WERI-Rb-1 (cell line): ENCODE measurements at regions not wholly inside any gene's neighbourhood (a gene's known extent, or its start where the extent isn't known, plus 50 kb on each side); places are given as distances from the start of the nearest gene placed in this dataset.

Experiments
- DNase-seq: peaks from one replicate; pipeline ENCODE4 v3.0.0-alpha.2; 2020
- H3K27ac ChIP-seq: fragments of 250-450 bp; sonication (Bioruptor Pico); 2 replicates; pipeline ENCODE4 v1.5.1; 2020; ENCODE audit warnings: mild to moderate bottlenecking, moderate library complexity
- H3K27me3 ChIP-seq: fragments of 250-450 bp; sonication (Bioruptor Pico); 2 replicates; pipeline ENCODE4 v1.5.1; 2021; ENCODE audit warnings: mild to moderate bottlenecking, low read depth, moderate library complexity; ENCODE audit not compliant: insufficient read depth, severe bottlenecking
- H3K36me3 ChIP-seq: fragments of 250-450 bp; sonication (Bioruptor Pico); 2 replicates; pipeline ENCODE4 v1.5.1; 2020; ENCODE audit warnings: mild to moderate bottlenecking, moderate library complexity
- H3K4me3 ChIP-seq: 2 replicates; pipeline ENCODE4 v1.5.1; 2011; ENCODE audit warnings: low read depth, mild to moderate bottlenecking, control low read depth, low read length
- H3K9me3 ChIP-seq: fragments of 250-450 bp; sonication (Bioruptor Pico); 2 replicates; pipeline ENCODE4 v1.5.1; 2021; ENCODE audit warnings: mild to moderate bottlenecking, moderate library complexity; ENCODE audit not compliant: severe bottlenecking
- TF ChIP-seq, protein P1 (sequence below): IDR thresholded peaks from 2 replicates; pipeline ENCODE4 v1.5.1; 2011; ENCODE audit warnings: low read depth, mild to moderate bottlenecking, control low read depth, inconsistent platforms, low read length

DNA sequence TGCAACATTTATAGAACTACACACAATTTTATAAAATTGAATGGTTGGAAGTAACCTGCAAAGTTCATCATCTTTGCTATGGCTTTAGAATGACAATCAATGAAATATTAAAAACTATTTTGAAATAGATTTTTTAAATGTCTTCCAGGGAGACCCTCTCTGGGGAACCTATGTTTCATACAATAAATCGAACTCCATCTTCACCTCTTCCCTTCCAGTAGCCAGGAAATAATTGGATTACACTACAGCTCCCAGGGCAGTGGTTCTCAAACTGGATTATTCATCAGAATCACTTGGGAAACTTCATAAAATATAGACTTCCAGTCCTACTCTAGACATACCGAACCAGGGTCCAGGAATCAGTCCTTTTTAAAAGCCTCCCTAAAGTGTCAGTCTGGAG, 328.4 kb downstream of the DUSP6 start:
- TF ChIP-seq, protein P1, sequence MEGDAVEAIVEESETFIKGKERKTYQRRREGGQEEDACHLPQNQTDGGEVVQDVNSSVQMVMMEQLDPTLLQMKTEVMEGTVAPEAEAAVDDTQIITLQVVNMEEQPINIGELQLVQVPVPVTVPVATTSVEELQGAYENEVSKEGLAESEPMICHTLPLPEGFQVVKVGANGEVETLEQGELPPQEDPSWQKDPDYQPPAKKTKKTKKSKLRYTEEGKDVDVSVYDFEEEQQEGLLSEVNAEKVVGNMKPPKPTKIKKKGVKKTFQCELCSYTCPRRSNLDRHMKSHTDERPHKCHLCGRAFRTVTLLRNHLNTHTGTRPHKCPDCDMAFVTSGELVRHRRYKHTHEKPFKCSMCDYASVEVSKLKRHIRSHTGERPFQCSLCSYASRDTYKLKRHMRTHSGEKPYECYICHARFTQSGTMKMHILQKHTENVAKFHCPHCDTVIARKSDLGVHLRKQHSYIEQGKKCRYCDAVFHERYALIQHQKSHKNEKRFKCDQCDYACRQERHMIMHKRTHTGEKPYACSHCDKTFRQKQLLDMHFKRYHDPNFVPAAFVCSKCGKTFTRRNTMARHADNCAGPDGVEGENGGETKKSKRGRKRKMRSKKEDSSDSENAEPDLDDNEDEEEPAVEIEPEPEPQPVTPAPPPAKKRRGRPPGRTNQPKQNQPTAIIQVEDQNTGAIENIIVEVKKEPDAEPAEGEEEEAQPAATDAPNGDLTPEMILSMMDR: no peak
- H3K36me3 ChIP-seq: no peaks in the 10 kb centered on the region
- no peak for DNase-seq
- no peak overlapping the region for H3K27ac ChIP-seq
- no peaks in the 10 kb centered on the region for H3K27me3 ChIP-seq
- no peak overlapping the region for H3K4me3 ChIP-seq
- no peaks in the 10 kb centered on the region for H3K9me3 ChIP-seq

DNA sequence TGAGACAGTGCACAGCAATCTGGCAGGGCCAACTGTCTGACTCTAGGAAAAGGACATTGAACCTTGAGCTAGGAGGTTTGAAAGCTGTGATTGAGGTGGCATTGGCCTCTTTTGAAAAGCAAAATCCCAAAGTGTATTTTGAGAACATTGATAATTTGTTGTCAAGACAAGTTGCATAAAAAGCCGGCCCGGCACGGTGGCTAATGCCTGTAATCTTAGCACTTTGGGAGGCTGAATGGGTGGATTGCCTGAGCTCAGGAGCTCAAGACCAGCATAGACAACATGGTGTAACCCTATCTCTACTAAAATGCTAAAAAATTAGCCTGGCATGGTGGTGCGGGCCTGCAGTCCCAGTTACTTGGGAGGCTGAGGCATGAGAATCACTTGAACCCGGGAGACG, 331.6 kb downstream of the DUSP6 start:
- no peak for DNase-seq
- TF ChIP-seq, protein P1: no peak
- H3K4me3 ChIP-seq: no peak overlapping the region
- H3K27me3 ChIP-seq: peaks cover 6% of the 10 kb centered on the region
- no peaks in the 10 kb centered on the region for H3K36me3 ChIP-seq
- H3K27ac ChIP-seq: no peak overlapping the region
- no peaks in the 10 kb centered on the region for H3K9me3 ChIP-seq

DNA sequence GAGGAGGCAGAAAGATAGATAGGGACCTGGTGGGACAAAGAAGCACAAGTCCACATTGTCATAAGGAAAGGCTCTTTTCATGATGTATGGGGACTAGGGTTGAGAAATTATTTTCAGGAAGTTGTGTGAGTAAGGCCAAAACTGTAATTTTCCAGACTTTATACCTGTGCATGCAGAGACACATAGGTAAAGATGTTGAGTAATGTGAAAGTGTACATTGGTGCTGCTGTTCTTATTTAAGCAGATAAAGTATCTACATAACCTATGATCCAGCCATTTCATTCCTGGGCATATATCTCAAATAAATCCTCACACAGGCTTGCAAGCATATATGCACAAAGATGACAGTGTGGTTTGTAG, 332.2 kb downstream of the DUSP6 start:
- Histone ChIP-seq H3K4me3 (no peak overlapping the region), H3K36me3 (no peaks in the 10 kb centered on the region), H3K27ac (no peak overlapping the region), H3K27me3 (peaks cover 6% of the 10 kb centered on the region), H3K9me3 (no peaks in the 10 kb centered on the region)
- TF ChIP-seq, protein P1: no peak
- DNase-seq: no peak

DNA sequence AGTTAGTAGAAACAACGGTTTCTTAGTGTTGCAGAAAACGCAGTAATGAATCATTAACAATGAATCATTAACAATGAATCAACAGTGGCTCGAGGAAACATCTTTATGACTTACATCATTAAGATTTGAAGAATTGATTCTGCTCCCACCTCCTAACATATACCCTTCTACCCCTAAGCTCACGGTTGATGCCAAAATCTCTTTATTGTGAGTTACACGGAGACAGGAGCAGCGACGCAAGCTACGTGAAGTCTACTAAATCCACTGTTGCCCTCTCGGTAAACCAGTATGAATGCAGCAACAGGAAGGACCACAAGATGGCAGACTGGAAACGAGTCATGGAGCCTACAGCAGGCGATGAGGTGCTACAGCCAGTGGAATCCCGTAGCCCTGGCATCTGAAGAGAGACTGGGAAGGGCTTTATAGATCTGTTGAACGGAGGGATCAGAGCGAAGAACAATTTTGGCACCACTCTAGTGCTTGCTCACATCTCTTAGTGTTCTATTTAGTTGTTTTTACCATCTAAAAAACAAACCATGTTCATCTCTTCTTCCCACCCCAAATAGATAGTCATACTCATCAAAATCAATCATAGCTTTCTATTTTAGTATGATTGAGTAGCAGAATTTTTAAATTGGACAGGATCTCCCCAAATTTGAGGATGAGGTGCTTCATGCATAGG, 332.7 kb downstream of the DUSP6 start:
- Histone ChIP-seq H3K27me3 (peaks cover 6% of the 10 kb centered on the region), H3K4me3 (peak overlapping the region; percentile 22), H3K36me3 (no peaks in the 10 kb centered on the region), H3K9me3 (no peaks in the 10 kb centered on the region), H3K27ac (no peak overlapping the region)
- TF ChIP-seq, protein P1: peak; percentile 91
- peak; percentile 84 for DNase-seq

DNA sequence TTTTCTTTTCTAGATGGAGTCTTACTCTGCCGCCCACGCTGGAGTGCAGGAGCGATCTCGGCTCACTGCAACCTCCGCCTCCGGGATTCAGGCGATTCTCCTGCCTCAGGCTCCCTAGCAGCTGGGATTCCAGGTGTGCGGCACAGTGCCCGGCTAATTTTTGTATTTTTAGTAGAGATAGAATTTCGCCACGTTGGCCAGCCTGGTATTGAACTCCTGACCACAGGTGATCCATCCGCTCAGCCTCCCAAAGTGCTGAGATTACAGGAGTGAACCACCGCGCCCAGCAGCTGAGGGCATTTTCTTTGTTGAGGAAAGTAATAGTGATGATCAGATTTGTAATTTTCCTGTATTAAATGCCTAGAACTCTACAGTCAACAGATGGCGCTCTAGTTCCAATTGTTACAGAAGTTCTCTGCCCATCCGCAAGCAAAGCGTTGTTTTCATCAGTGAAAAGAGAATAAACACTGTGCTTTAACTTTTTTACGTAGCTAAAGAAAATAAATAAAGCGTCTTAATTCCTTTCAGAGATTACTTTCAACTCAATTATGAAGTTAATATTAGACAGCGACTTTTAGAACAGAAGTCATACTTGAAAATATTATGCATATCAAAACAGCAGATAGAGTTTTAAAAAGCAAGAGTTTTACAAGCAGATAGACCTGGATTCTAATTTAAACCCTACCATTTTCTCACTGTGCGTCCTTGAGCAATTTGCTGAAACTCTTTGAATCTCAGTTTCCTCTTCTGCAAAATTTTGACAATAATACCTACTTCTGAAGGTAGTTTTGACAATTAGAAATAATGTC, 335.1 kb downstream of the DUSP6 start:
- Histone ChIP-seq H3K27me3 (peaks cover 6% of the 10 kb centered on the region), H3K9me3 (no peaks in the 10 kb centered on the region), H3K36me3 (no peaks in the 10 kb centered on the region), H3K27ac (no peak overlapping the region), H3K4me3 (peak overlapping the region; percentile 29)
- DNase-seq: peak; percentile 26
- TF ChIP-seq, protein P1: peak; percentile 63

DNA sequence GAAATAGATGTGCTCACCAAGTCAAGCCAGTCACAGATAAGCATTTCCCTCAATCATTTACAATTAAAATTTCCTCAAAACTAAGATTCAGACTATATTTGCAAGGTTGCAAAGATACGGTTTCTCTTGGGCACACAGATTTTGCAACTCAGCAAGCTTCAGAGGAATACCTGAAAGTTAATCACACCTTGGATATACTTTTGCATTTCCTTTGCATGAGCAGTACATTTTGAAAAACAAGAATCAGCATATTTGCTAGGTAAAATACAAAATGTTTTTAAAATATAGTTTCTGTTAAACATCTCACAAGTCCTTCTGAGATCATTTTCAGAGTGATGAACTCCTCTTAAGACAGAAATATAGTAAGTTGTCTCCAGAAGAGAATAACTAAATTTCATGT, 336.9 kb downstream of the DUSP6 start:
- Histone ChIP-seq H3K9me3 (no peaks in the 10 kb centered on the region), H3K27me3 (peaks cover 6% of the 10 kb centered on the region), H3K27ac (no peak overlapping the region), H3K36me3 (no peaks in the 10 kb centered on the region), H3K4me3 (no peak overlapping the region)
- TF ChIP-seq, protein P1: no peak
- DNase-seq: no peak
